ENCODE measurements at regions not wholly inside any gene's neighbourhood (a gene's known extent, or its start where the extent isn't known, plus 50 kb on each side); places are given as distances from the start of the nearest gene placed in this dataset.

GRCh38 chr12:66786531-66787308 is 107.8 kb upstream of the GRIP1 start:
- Histone ChIP-seq H3K9ac (ENCODE audit: low read depth, low read length) (no peak overlapping the region), H4K20me1 (ENCODE audit: insufficient read depth, low read length) (no peaks in the 10 kb centered on the region), H3K4me1 (ENCODE audit: insufficient read depth, low read length) (no peaks in the 10 kb centered on the region), H3K4me2 (ENCODE audit: insufficient read depth, low read length) (no peak overlapping the region), H3K27me3 (ENCODE audit: insufficient read depth, low read length, poor library complexity) (no peaks in the 10 kb centered on the region), H3K27ac (ENCODE audit: low read length) (no peak overlapping the region), H3K36me3 (ENCODE audit: insufficient read depth, low read length) (no peaks in the 10 kb centered on the region), H3K79me2 (ENCODE audit: insufficient read depth, low read length) (no peaks in the 10 kb centered on the region), H3K9me3 (ENCODE audit: insufficient read depth, low read length, severe bottlenecking) (no peaks in the 10 kb centered on the region), H3K4me3 (ENCODE audit: low read depth in 1 of 2, low read length in 2 of 2) (no peak overlapping the region), H2AFZ (ENCODE audit: low read depth, low read length) (no peak overlapping the region)
- no peak for TF ChIP-seq EZH2 (IDR thresholded peaks at IDR 0.05; ENCODE audit: borderline replicate concordance, low read depth, low read length, severe bottlenecking)
- TF ChIP-seq CTCF (IDR thresholded peaks at IDR 0.05; ENCODE audit: borderline replicate concordance, extremely low read depth, low read length, poor library complexity, severe bottlenecking), result no peak
- DNase-seq, result no peak
- ATAC-seq (ENCODE audit: insufficient read depth, low read depth), result no peak

DNA sequence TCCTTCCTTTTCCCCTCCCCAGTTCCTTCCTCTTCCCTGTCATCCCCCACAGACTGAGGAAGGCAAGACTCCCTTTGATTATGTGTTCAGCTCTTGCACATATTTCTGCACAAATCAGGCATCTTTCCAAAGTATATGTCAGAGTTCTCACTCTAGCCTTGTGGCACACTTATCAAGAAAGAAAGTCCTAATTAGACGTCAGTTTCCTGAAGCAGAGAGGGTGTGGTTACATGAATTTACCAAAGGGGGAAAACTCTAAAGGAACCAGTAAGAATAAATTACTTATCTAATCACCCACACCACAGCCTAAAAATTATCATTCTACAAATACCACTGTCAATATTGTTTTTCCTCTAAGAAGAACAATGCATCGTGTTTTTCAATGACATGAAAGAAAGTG is 120.7 kb upstream of the GRIP1 start:
- no peak for TF ChIP-seq CTCF (IDR thresholded peaks at IDR 0.05; ENCODE audit: borderline replicate concordance, extremely low read depth, low read length, poor library complexity, severe bottlenecking)
- H2AFZ ChIP-seq (ENCODE audit: low read depth, low read length), result no peak overlapping the region

DNA sequence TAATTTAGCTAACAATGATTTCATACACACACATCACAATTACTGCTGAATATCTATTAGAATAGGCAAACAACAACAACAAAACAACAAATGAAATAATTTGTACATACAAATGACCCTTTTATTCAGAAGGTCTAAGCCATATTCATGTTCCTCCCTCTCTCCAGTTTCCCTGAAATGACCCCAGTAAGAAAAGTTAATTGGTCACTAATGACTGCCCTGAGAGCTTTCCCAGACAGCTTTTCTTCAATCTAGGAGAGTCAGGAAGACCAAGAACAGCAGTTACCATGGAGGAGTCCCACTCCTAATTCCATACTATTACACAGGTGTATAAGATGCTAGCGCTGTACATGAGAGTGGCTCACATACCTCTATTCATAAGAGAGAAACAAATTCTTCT is 121.2 kb upstream of the GRIP1 start:
- Histone ChIP-seq H3K79me2 (ENCODE audit: insufficient read depth, low read length) (no peaks in the 10 kb centered on the region), H3K4me2 (ENCODE audit: insufficient read depth, low read length) (no peak overlapping the region), H2AFZ (ENCODE audit: low read depth, low read length) (no peak overlapping the region), H4K20me1 (ENCODE audit: insufficient read depth, low read length) (no peaks in the 10 kb centered on the region), H3K27me3 (ENCODE audit: insufficient read depth, low read length, poor library complexity) (peaks cover 4% of the 10 kb centered on the region), H3K9me3 (ENCODE audit: insufficient read depth, low read length, severe bottlenecking) (no peaks in the 10 kb centered on the region), H3K36me3 (ENCODE audit: insufficient read depth, low read length) (no peaks in the 10 kb centered on the region), H3K9ac (ENCODE audit: low read depth, low read length) (no peak overlapping the region), H3K4me1 (ENCODE audit: insufficient read depth, low read length) (no peaks in the 10 kb centered on the region), H3K27ac (ENCODE audit: low read length) (no peak overlapping the region), H3K4me3 (ENCODE audit: low read depth in 1 of 2, low read length in 2 of 2) (no peak overlapping the region)
- DNase-seq, result no peak
- no peak for TF ChIP-seq EZH2 (IDR thresholded peaks at IDR 0.05; ENCODE audit: borderline replicate concordance, low read depth, low read length, severe bottlenecking)
- ATAC-seq (ENCODE audit: insufficient read depth, low read depth), result no peak

More for the DNA sequence above, 120.7 kb upstream of the GRIP1 start:
- ATAC-seq (ENCODE audit: insufficient read depth, low read depth) (no peak), DNase-seq (no peak)
- no peak overlapping the region for H3K4me3 ChIP-seq (ENCODE audit: low read depth in 1 of 2, low read length in 2 of 2)
- no peaks in the 10 kb centered on the region for H4K20me1 ChIP-seq (ENCODE audit: insufficient read depth, low read length)
- no peaks in the 10 kb centered on the region for H3K4me1 ChIP-seq (ENCODE audit: insufficient read depth, low read length)
- no peak overlapping the region for H3K27ac ChIP-seq (ENCODE audit: low read length)
- H3K36me3 ChIP-seq (ENCODE audit: insufficient read depth, low read length), result no peaks in the 10 kb centered on the region
- H3K9ac ChIP-seq (ENCODE audit: low read depth, low read length), result no peak overlapping the region
- H3K4me2 ChIP-seq (ENCODE audit: insufficient read depth, low read length), result no peak overlapping the region
- no peaks in the 10 kb centered on the region for H3K9me3 ChIP-seq (ENCODE audit: insufficient read depth, low read length, severe bottlenecking)
- peaks cover 4% of the 10 kb centered on the region for H3K27me3 ChIP-seq (ENCODE audit: insufficient read depth, low read length, poor library complexity)
- H3K79me2 ChIP-seq (ENCODE audit: insufficient read depth, low read length), result no peaks in the 10 kb centered on the region

DNA sequence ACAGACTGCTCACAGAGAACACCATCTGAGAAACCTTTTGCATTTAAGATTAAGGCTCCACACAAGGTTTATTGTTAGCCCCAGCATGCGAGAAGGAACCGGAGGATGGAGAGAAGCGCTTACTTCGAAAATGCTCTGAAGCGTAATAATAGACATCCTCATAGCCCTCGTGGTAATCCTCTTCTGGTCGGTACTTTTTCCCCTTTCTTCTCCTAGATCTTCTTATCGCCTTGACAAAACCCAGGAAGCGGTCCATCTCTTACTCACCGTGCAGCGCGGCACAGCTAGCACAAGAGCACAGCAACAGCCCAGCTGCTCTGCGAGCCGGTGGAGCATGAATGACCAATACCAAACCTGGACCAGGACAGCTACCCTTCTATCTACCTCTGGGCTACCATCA is 125.1 kb upstream of the GRIP1 start:
- H3K4me2 ChIP-seq (ENCODE audit: insufficient read depth, low read length), result no peak overlapping the region
- ATAC-seq (ENCODE audit: insufficient read depth, low read depth), result no peak

More for the DNA sequence above, 125.1 kb upstream of the GRIP1 start:
- no peaks in the 10 kb centered on the region for H3K4me1 ChIP-seq (ENCODE audit: insufficient read depth, low read length)
- H3K9ac ChIP-seq (ENCODE audit: low read depth, low read length), result no peak overlapping the region
- no peak overlapping the region for H3K4me3 ChIP-seq (ENCODE audit: low read depth in 1 of 2, low read length in 2 of 2)
- H4K20me1 ChIP-seq (ENCODE audit: insufficient read depth, low read length), result no peaks in the 10 kb centered on the region
- H3K27me3 ChIP-seq (ENCODE audit: insufficient read depth, low read length, poor library complexity), result peaks cover 4% of the 10 kb centered on the region
- no peaks in the 10 kb centered on the region for H3K79me2 ChIP-seq (ENCODE audit: insufficient read depth, low read length)
- TF ChIP-seq EZH2 (IDR thresholded peaks at IDR 0.05; ENCODE audit: borderline replicate concordance, low read depth, low read length, severe bottlenecking), result no peak
- H3K27ac ChIP-seq (ENCODE audit: low read length), result no peak overlapping the region
- DNase-seq, result no peak
- no peaks in the 10 kb centered on the region for H3K9me3 ChIP-seq (ENCODE audit: insufficient read depth, low read length, severe bottlenecking)
- no peaks in the 10 kb centered on the region for H3K36me3 ChIP-seq (ENCODE audit: insufficient read depth, low read length)
- no peak overlapping the region for H2AFZ ChIP-seq (ENCODE audit: low read depth, low read length)
